ENCODE measurements at regions not wholly inside any gene's neighbourhood (a gene's known extent, or its start where the extent isn't known, plus 50 kb on each side); places are given as distances from the start of the nearest gene placed in this dataset.
"Not testable (repeated sequence)": the region's sequence is repeated elsewhere in the genome, so short reads cannot be mapped to it uniquely, and the experiment has no call there.

DNA sequence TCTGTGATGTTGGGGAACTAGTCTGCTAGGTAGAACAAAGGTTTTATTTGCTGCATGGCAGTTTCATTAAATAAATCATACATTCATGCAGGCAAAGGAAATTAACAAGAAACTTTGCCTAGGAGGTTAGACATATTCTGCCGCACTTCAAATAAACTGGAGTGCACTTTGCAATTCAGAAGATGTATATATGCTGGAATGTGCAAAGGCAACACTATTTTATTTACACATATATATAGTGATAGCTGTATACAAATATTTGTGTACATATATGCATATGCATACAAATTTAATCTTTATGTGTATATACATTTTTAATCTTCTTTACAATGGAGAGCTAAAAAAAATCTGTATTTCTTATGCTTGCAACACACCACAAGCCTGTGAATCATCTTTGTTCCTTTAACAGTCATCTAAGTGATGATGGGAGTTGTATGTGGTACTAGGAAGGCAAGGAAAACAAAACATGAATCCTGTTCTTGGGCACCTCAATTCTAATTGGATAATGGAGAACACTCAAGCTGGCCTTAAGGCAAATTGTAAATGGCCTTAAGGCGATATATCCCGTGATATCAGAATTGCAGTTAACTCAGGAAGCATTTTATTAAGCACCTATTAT is 605.8 kb upstream of the CAMK1G start:
- DNase-seq: no peak

DNA sequence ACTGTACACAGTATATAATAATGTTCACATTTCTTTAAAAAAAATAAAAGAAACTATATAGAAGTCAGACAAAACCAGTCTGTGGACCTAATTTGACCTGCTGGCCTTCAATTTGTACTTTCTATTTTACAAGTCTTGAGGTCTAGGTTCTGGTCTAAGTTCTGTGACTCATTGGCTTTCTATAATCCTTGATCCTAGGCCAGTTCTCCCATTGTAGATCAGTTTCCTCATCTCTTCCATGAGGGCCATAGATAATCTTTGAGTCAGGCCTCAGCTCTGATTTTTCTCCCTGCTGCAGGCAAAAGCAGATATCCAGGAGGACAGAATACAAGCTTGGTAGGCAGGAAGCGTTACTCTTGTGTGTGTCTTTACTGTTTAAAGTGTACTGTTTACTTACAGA is 603.7 kb upstream of the CAMK1G start:
- no peak for DNase-seq

DNA sequence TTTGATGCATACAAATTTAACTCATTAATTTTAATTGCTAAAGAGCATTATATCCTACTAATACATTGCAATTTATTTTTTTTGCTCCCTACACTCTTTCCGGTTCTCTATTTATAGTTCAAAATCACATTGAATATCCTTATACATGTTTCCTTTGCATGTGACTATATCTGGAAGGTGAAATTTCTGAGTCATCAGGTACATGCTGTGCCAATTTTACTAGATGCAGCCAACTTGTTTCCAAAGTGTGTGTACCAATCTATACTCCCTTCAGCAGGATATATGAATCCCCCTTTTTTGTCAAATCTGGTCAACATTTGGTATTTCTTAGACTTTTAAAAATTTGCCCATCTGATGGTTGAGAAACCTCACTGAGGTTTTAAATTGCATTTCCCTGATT is 602.9 kb upstream of the CAMK1G start:
- no peak for DNase-seq

DNA sequence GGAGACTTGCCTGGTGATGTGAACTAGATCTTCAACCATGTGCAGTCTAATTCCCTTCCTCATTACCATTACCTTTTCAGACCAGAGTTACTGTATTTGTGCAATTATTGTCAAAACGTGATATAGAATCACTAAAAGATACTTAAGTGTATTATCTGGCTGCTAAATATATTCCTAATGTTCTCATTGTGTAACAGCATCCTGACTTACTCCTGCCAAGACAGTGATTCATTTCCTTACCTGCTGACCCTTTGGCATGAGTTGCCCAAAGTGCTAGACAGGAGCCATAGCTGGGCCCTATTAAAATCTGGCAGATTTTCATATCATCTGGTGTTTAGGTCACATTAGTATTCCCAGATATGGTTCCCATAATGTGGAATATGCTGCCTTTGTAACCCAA is 598.3 kb upstream of the CAMK1G start:
- no peak for DNase-seq

DNA sequence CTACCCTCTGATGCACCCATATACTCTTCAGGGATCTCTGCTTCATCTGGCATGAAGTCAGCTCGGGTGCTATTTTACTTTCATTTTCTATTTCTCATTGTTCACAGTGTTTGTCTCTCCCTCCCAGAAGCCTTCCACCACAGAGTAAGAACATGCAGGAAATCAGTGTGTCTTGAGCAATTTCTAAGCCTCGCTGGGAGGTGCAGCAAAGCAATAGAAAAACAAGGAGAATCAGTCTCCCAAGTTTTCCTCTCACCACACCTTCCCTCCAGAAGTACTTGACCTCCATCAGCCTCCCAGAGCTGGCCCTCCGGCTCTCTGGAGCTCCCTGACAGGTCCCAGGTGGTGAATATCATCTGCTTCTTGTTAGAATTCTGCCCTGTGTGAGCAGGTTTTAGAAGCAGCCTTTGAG is 594.7 kb upstream of the CAMK1G start:
- DNase-seq: no peak

- no peak for DNase-seq
These were observed 593.1 kb upstream of the CAMK1G start for GRCh38 chr1:208990456-208990855.

DNA sequence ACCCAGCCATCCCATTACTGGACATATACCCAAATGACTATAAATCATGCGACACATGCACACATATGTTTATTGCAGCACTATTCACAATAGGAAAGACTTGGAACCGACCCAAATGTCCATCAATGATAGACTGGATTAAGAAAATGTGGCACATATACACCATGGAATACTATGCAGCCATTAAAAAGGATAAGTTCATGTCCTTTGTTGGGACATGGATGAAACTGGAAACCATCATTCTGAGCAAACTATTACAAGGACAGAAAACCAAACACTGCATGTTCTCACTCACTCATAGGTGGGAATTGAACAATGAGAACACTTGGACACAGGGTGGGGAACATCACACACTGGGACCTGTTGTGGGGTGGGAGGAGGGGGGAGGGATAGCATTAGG is 586.5 kb upstream of the CAMK1G start:
- not testable (repeated sequence) for DNase-seq

- no peak for DNase-seq
These were observed 585.7 kb upstream of the CAMK1G start for GRCh38 chr1:208997726-208998312.

GRCh38 chr1:209008586-209008985 is 574.9 kb upstream of the CAMK1G start:
- DNase-seq: no peak

DNA sequence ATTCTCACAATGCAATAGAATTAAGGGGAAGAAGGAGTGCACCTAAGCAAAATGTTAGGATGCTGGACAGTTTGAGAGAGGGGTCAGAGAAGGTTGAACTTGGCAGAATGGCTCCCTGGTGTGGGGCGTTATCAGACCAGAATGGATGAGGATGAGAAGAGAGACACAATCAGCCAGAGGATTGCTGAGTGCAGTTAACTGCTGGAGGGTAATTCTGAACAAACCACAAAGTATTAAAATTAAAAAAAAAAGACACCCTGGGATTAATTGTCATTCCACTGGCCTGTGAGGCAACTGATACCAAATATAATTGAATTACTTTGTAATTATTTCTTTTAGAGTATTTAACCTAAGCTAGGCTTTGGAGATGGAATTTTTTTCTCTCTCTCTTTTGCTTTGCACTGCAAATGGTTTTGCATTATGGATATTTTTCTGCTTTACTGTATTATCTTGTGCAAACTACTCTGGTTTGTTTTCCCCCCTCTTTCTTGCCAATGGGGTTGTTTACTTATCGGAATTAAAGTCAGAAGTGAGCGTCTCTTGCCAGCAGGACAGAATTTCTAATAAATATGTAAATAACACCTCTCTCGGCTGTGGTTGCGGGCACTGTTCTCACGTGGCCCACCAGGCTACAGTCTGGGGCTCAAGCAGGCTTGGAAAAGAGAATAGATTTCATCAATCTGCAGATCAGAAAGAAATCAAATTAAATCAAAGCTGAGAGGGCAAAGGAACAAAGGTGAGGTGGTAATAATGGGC is 572.9 kb upstream of the CAMK1G start:
- no peak for DNase-seq

DNA sequence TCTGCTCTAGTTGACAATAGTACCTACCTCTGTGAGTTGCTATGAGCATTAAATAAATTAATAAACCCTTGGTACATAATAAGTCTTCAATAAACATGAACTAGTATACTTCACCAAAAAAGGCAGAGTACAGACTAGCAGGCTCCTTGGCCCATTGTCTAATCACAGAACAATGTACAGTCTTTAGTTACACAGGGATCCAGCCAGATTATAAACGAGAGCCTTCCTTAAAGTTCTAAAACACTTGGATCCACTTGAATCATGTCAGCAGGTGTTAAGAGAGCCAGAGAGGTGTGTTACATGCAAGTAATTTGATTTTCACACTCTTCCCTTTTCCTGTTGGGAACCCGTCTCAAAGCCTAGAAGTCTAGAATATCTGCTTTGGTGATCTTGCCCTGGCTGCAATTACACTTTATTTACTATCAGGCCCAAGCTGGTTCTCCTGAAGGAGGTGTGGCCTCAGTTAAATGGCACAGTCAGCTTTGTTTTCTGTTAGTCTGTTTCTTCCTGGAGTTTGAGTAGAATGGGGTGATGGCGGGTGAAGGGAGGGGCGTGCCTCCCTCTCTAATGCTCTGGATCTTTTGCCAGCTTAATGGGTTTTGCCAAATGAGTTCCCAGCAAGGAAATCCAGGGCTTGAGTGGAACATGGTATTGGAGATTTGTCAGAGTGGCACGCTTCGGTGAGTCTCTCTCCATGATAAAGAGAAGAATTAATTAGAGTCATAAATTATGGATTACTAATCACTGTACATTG is 570.9 kb upstream of the CAMK1G start:
- no peak for DNase-seq

GRCh38 chr1:209015092-209015491 is 568.4 kb upstream of the CAMK1G start:
- no peak for DNase-seq

DNA sequence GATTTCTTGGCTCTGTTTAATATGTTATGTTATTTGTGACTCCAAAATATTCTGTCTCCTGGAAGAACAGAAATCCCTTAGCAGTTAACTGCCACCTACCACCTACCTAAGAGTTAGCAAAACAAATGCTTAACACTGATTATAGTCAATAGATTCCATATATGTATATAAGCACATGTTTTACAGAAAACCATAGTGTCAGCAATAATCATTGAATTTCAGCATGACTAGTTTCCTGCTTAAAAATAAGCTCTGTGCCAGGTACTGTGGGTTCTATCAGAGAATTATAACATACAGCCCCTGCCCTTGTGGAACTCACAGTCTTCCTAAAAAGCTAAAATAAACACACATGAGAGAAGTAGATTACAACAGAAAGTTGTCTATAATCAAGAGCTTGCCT is 561.9 kb upstream of the CAMK1G start:
- DNase-seq: no peak

GRCh38 chr1:209023790-209024189 is 559.7 kb upstream of the CAMK1G start:
- no peak for DNase-seq

GRCh38 chr1:209029737-209030136 is 553.8 kb upstream of the CAMK1G start:
- no peak for DNase-seq

DNA sequence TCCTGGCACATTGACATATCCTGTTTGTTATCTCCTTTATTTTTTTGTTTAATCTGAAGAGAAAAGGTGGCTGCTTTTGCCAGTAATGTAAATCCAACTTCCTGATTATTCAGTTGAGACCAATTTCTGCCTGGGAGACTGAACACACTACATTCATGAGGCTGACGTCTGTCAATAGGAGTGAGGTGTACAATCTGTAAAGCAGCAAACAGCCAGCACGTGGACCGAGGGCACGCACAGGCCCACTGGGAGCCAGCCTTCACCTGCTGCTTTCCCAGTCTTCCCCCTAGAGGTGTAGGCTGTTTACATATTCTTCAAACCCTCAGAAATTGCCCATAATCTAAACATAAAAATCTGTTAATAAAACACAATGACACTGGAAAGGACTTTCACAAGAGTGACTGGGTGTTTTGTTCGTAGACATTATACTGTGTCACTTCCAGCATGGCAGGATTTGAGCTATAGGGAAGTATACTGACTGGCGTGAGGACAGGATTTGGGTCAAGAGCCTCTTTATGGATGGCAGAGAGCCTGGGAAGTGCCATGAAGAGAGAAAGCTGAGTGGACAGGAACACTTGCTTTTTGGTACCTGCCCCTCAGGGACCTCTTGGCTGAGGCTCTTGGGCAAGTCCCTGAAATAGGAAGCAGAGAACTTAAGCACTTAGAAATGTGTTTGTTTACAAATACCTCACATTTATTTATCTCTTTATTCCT is 552.9 kb upstream of the CAMK1G start:
- DNase-seq: no peak

- DNase-seq: no peak
These were observed 546.5 kb upstream of the CAMK1G start for GRCh38 chr1:209037064-209037463.

DNA sequence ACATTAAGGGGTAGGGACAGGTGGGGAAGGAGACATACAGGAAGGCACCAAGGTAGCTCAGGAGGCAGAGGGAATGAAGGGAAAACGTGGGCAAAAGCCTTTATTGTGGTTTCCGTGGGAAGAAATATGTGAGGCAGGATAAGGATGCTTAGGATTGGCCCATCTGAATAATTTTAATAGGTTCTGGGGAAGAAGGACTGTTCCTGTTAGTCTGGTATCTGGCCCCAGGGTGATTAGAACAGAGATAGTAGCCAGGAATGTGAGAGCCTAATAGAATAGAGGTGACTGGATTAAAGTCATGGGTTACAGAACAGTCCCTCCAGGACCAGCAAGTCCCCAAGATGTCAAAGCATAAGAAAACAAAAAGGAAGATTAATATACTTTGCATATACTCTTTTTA is 545.2 kb upstream of the CAMK1G start:
- no peak for DNase-seq

DNA sequence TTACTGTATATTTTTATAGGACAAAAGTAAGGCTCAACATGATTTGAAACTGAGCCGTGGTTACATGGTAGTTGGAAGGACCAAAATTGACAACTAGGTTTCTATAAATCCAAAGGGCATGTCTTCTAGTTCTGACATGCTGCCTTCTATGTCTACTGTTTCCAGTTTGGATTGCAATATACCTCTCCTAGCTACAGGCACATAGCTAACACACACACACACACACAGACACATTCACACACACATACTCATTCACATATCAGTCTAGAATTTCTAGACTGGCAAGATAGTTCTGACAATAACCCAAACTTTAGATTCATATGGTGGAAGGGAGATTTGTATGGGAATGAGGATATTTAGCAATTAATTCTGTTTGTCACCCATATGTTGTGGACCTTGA is 544.8 kb upstream of the CAMK1G start:
- DNase-seq: no peak

DNA sequence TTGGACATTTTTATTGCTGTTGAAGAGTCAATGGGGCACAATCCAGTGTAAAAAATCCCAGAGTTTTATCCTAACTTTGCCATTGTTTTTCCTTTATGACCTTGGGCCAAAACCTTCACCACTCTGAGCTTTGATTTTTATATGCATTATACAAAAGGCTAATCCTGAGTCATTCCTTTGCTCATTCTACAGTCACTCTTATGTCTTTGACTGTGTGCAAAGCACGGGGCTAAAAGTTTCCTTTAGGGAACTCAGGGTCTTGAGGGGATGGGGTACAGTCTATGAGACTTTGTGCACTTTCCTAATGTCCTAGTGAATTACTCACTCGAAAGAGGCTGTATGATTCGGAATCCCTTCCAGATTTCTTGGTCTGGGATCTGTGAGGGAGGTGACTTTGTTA is 543.2 kb upstream of the CAMK1G start:
- DNase-seq: no peak

GRCh38 chr1:209041927-209042326 is 541.6 kb upstream of the CAMK1G start:
- DNase-seq: no peak

- DNase-seq: no peak
These were observed 541.1 kb upstream of the CAMK1G start for GRCh38 chr1:209042413-209042812.
